ENCODE measurements at regions not wholly inside any gene's neighbourhood (a gene's known extent, or its start where the extent isn't known, plus 50 kb on each side); places are given as distances from the start of the nearest gene placed in this dataset.

DNA sequence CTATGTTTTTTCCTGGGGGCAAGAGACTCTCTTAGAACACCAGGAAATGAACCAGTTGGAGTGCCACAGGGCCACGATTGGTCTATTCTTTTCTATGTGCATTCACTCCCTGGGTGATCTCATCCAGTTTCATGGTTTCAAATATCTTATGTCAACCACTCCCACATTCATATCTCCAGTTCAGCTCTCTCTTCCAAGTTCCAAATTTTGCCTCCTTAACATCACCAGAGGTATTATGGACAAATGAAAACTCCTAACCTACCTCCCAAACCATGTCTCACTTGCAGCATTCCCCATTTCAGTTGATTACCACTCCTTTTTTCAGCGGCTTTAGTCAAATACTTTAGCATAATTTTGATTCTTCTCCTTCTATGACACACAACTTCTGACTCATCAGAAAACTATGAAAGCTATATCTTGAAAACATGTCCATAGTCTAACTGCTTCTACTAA is 203.1 kb upstream of the SEMA6D start:
- DNase-seq (ENCODE audit: low spot score), result no peak

DNA sequence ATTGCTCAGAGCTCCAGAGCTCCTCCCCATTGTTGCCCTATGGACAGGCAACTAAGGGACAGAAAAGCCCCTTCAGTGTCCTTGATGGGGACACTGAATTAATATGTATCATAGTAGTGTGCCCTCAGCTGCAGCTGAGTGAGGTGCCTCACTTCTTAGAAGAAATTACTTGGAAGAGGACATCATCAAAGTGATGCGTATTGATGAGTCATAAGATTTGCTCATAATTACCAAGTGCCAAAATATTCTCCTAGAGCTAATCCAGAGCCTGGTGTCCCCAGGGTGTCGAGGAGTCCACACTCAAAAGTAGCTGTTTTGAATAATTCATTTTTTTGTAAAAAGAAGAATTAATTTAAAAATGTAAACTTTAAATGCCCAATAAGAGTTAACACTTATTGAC is 200.7 kb upstream of the SEMA6D start:
- DNase-seq (ENCODE audit: low spot score), result no peak

DNA sequence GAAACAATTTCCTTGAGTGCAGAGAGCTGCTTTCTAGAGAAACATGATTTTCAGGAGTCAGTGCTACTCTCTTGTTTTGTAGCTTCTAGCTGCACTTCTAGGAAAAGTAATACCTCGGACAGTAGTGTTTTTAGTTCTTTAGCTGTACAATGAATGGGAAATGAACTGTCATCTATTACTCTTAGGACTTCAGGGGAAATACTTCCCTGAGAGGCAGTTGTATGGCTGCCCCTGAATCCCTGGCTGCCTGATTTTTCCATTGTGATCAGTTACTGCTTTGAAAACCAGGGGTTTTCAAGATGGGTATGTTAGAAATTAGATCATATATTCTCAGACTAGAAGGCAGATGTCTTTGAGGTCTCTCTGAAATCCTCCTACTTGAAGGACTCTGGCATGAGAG is 200.3 kb upstream of the SEMA6D start:
- DNase-seq (ENCODE audit: low spot score), result no peak

DNA sequence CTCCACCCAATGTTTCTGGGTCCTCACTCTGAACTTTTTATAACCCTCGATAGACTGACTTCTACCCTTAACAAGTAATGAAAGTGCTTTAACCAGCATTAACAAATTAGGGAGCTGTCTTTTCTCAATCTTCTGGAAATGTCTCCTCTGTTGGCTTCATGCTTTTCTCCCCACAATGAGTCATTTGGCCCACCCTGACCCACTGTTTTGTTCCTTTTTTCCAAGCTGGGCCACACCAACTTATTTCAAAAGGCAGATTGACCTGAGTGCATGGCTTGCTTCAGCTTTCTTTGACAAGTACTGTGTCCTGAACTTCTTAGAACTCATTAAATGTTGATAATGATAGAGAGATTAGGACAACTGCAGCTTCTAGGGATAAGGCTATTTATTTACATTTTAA is 199.6 kb upstream of the SEMA6D start:
- DNase-seq (ENCODE audit: low spot score), result no peak

DNA sequence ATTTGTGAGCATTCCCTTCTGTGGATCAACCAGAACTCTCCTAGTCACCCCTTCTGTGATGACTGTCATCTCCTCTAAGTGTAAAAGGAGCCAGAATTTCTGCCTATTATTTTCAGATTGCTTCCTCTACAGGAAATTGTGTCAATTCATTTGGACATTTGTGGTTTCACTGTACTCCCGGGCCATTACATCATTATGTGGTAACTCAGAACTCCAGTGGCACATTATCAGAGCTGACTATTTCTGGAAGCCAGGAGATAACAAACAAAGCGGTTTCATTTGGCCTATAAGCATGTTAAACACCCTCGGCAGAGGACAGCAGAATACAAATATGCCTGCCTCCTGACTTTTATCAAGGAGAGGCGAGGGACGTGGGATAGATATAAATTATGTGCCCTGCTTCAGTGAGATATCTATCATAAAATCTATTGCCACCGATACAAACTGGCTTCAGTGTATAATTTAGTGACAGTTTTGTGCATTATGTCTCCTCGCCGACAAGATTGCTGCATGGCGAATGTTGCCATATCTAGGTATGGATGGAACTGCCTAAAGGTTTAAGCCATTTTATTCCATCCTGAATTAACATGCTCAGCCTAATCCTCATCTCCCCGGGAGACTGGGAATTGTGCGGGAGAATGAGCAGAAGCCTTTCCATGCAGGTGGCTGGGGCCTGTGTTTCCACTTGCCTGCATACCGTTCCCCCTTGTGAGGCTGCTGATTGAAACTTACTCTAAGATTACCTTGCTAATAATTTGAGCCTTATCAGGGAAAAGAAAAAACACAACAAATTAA is 193.4 kb upstream of the SEMA6D start:
- DNase-seq (ENCODE audit: low spot score), result no peak

DNA sequence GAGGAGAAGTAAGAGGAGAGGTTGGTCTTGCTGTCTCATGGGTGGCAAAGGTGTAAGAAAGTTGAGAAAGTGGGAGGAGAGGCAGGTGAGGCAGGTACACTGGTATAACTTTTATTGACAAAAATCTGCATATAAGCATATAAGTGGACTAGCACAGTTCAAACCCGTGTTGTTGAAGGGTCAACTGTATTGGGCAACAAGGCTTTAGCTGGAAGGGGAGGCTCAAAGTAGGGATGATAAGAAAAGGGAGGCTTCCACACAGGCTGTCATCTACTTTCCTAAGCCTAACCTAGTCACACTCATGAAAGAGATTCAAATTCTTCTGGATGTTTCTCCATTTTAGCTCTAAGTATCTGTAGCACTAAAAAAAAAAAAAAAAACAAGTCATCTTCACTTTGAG is 188.1 kb upstream of the SEMA6D start:
- no peak for DNase-seq (ENCODE audit: low spot score)

DNA sequence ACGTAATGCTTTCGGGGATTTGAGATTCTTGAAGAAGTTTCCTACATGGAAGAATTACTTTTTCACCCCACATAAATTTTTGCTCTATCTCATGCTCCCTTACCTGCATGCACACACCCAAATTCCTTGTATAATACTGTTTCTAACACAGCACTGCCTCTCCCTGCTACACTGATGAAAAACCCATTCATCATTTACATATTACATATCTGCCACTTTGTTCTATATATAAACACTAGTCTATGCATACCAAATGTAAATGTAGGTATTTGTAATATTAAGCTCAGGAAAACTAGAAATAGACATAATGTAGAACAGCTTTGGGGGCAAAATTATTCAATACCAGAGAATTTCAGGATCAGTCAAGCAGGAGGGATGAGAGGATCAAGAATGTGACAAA is 182.6 kb upstream of the SEMA6D start:
- DNase-seq (ENCODE audit: low spot score), result no peak

DNA sequence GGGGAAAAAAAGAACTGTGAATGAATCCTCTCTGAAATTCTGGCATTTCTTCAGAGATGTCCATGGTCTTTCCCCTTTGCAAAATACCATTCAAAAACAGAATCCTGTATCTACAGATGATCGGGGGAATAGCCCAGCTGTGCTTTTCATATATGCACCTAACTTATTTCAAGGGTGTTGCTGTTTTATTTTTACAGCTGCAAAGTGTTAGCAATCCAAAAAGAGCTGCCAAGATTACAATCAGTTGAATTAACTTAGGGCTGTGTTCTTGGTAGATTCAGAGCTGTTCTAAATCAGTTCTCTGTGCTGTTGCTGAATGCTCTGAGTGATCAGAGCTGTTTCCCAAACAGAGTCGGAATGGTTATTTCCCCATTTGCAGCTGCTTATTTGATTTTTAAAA is 175.7 kb upstream of the SEMA6D start:
- no peak for DNase-seq (ENCODE audit: low spot score)

DNA sequence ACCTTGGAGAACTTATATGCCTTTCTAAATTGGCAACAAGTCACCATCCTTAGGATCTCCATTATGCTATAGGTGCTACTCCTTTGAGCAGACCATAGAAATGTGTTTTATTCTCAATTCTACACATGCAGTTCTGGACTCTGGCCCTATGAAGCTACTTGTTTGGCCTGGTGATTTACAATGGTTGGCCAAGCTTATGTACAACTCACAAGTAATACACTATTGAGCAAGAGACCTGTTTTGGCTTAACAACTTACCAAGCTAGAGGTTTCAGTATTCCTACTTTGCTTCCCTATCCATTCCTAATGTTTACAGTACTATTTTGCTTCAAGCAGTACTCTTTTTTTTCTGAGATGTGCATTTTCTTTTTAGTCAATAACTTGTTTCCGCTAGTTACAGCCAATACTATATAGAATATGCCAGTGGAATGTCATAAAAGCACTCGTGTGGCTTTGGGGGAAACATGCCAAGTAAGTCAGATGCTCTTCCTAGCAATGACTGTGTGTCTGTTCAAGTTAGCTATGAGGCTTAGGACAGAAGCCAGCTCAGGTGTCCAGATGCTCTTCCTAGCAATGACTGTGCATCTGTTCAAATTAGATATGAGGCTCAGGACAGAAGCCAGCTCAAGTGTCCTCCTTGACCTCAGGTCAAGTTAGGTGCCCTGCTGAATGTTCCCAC is 174.9 kb upstream of the SEMA6D start:
- no peak for DNase-seq (ENCODE audit: low spot score)

DNA sequence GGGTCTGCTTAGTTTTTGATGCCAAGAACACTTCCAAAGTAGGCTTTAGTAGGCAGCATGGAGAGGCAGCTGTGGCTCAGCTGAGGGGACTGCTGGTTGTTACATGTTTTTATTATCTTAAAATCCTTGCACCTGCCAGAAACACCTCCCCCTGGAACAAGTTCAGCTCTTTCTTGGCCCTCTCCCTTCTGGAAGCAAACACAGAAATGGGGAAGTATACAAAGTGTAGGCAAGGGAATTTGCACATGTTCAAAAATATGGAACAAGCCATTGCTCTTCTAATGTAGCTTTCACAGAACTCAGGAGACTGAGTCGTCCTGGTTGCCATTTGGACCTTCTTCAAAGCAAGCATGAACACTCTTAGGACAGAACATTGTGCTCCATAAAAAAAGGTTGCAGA is 169.1 kb upstream of the SEMA6D start:
- no peak for DNase-seq (ENCODE audit: low spot score)

DNA sequence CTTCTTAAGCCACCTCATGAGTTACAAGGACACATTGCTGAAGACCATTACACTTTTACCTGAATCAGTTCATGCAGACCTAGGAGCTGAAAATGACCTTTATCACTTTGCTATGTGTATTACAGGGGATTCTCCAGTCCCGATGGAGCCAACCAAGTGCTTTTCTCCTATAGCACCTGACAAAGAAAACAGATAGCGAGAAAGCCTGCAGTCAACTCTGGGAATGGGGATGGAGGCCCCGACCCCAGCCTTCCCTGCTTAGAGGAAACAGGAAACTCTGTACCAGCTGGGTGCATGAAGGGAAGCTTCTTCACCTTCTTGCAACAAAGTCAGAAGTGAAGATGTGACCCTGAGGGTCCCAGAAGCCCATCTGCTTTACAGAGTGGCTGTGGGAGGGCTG is 168.3 kb upstream of the SEMA6D start:
- no peak for DNase-seq (ENCODE audit: low spot score)

DNA sequence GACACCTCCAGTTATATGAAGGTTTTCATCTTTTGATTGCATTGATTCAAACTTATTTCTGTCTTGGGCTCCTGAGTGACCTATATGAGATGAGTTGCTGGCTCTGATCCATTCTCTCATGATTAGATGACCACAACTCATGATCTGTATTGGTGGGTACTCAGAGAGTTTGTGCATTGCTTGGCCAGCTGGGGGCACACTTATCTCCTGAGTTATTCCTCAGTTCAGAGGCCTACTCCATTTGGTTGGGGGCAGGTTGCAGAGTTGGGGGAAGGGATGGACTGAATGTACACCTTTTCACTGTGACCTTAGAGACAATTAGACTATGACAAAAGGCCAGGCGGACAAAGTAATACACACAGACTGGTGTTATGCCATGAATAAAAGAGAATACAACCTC is 166.2 kb upstream of the SEMA6D start:
- no peak for DNase-seq (ENCODE audit: low spot score)

DNA sequence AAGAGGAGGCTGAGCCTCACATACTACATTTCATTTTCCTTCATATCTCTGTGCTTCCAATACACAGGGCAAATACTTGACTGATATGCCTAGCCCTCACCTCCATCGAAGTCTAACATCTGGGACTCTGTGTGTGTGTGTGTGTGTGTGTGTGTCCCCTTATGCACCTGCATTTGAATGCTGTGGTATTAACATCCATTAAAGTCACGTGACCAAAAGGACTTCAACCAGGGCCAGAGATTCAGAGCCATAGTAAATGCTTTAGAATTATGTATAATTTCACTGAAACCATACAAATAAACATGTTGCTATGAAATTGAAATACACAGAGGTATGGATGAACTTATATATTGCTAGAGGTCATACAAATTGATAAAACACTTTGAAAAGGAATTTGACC is 165.8 kb upstream of the SEMA6D start:
- DNase-seq (ENCODE audit: low spot score), result no peak

DNA sequence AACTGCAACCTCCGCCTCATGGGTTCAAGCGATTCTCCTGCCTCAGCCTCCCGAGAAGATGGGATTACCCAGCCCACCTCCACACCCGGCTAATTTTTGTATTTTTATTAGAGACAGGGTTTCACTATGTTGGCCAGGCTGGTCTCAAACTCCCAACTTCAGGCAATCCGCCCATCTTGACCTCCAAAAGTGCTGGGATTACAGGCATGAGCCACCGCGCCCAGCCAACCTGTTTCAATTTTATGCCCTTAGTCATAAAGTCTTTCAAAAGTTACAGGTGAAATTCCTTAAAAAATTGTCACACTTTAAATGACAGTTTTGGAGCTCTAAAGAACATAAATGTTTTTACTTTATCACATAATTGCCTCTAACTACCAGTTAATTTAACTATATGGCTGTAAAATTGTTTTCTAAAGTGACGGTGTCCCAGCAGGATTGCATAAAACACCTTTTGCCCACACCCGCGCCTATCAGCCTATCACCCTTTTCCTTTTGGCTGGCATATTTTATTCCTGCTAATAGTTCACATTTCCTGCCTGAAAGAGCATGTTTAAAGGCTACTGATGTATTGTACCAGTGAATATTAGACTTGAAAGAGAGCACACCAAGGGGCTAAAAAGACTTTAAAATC is 164.2 kb upstream of the SEMA6D start:
- DNase-seq (ENCODE audit: low spot score), result no peak

DNA sequence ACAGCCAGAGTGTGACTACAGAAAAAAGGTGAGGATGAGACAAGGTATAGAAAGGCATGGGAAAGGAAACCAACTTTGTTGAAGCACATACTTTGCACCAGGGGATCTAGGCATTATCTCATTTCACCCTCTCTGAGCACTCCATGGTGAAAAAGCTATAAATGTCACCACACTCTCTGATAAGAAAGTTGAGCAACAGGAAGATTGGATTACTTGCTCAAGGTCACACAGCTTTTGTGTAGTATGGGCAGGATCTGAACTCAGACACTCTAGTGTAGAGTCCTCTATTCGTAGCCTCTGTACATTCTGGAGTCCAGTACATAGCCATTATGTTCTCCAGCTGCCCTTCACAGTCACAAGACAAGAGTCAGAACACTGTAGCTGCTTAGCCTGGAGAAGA is 163.4 kb upstream of the SEMA6D start:
- no peak for DNase-seq (ENCODE audit: low spot score)

DNA sequence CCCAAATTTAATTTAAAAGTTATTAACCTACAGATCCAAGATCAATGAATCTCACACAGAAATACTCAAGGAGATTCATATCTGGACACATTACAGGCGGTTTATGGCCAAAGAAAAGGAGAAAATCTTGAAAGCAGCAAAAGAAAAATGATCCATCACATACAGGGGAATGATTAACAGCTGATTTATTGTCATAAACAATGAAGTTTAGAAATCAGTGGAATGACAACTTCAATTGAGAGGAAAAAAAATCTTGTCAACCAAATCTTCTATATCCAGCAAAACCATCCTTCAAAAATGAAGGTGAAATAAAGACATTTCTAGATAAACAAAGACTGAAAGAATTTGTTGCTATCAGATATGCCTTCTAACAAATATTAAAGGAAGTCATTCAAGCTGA is 156.2 kb upstream of the SEMA6D start:
- DNase-seq (ENCODE audit: low spot score), result no peak

DNA sequence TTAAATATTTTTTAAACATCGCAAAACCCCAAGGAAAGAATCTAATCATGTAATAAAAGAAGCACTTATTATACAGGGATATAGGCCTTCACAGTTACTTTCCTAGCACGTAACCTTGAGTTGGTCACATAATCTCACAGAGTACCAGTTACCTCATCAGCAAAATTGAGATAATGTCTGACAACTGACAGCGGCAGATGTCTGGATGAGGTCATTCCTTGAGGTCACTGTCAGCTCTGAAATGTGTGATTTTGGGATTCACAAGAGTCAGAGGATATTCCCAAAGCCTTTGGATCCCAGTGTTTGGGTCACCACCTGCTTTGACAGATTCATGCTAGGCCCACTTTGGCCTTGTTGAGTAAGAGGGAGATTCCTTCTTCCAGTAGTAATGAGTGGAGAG is 151.4 kb upstream of the SEMA6D start:
- no peak for DNase-seq (ENCODE audit: low spot score)

DNA sequence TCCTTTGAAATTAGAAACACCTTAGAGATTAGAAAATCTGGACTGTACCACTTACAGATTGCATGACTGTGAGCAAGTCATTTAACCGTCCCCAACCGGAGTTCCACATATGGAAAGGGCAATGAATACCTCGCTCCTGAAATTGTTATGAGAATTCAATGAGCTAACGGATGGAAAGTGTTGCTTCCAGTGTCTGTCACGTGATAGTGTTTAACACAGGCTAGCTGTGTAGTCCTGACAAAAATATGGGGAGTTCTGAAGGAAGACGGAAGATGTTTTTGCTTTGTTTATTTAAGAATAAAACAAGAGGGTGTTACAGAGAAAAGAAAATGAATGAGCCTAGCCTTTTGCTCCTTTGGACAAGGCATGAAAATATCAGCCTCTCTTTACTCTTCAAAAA is 150.7 kb upstream of the SEMA6D start:
- no peak for DNase-seq (ENCODE audit: low spot score)

DNA sequence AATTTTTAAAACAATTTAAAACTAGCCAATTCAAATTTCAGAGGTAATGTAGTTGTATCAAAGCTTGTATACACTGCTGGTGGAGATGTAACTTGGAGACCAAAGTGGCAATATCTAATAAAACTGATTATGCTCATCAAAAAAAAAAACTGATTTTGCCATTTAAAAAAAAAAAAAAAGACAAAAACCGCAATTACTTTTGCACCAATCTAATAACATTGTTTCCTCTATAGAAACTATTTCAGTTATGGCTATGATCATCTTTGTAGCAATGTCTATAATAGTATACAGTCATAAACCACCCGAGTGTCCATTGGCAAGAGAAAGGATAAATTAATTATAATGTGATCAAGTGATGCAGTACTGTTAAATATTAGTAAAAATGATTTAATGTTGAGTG is 149.3 kb upstream of the SEMA6D start:
- no peak for DNase-seq (ENCODE audit: low spot score)

DNA sequence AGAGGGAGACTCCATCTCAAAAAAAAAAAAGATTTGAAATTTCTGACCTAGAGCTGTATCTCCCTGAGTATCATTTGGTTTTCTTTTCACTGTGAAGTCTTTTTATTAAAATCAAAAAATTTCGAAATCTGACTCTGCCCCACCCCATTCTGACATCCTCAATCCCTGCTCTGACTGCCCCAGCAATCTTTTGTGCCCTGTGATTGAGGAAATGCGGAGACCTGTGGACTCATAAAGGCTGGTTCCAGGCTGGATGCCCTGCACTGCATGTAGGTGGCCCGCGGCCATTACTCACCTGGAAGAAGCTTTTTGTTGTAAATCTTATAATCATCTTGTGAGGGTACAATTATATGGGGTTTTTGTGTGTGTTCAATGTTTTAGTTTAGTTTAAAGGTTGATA is 147.3 kb upstream of the SEMA6D start:
- no peak for DNase-seq (ENCODE audit: low spot score)

DNA sequence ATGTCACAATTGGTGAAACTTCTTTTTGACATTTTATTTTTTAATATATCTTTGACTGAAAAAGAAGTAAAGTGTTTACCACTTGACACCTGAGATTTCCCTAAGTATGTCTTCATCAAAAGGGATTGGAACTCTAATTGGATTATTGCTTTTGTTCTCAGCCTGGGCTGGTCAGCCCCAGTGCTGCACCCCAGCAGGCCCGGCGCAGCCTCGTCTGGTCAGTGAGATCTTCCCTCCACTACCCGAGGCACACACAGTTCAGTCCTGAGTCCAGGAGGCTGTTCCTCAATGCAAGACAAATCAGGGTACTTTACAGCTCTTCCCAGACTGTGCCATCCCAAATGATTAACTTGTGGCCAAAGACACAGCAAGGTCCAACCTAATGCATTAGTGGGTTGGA is 146.9 kb upstream of the SEMA6D start:
- no peak for DNase-seq (ENCODE audit: low spot score)

DNA sequence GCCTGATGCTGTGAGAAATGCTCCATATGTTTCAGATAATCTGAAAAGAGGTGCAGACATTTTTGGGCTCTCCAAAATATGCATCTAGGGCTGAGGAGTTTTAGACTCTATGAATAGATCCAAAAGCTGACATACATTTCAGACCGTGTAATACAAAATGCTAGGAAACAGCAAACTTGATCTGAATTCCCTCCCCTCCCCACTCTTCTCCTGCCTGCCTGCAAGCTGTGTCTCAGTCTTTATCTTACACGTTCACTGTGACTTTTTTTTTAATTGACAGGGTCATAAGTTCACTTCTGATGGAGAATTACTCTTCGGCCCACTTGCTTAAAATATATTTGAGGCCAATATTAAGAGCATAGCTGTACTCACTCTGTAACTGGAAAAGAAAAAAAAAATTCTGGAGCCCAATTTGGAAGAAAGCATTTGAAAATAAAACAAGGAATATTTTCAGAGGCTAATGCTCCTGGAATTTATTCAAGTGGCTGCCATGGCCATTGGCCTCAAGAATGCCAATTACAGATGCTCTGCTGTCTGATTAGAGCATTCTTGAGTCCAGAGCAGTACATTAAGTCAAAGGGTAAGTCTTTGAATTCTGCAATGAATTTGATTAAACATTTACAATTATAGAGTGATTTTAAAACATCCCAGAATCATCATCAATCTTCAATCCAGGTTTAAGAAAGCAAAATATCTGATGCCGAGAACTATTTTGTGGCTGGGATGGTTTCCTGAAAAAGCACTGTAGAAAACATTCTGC is 146.2 kb upstream of the SEMA6D start:
- DNase-seq (ENCODE audit: low spot score), result no peak

DNA sequence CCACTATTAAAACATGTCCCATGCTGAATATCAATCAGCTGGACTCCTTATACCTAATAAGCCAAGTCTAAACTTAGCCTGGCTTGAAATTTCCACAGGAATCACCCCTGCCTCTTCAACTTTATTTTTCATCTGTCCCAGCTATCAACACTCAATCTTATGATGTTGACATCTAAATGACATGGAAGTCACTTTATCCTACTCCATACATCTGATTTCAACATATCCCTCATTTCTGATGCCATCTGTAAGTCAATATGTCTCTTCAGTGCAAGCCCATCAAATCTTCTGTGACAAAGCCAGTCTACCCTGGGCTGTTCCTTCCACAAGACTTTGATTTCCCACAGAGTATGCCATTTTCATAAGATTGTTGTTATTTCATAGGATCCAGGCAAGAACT is 143.6 kb upstream of the SEMA6D start:
- no peak for DNase-seq (ENCODE audit: low spot score)

Data from activated CD4-positive, alpha-beta T cell treated with anti-CD3 and anti-CD28 coated beads, Interleukin-2, Interleukin-4, amounts not matched to agents 100 ng/mL and 50 ng/mL, durations not matched to agents 16 hours and 8 hours (primary cell).